HCT116 (cell line): ENCODE measurements at regions not wholly inside any gene's neighbourhood (a gene's known extent, or its start where the extent isn't known, plus 50 kb on each side); places are given as distances from the start of the nearest gene placed in this dataset.

Experiments used
- ATAC-seq: fragments of 200-7000 bp; cut with Tn5 transposase; 2 replicates; pipeline ENCODE4 v1.9.1; 2020; ENCODE audit warnings: mild to moderate bottlenecking, moderate library complexity
- BruUV-seq: library from RNA; stranded (reverse); fragments of 400-500 nt; replicated peaks from 2 replicates; lab custom pipeline; 2021; lab: Mats Ljungman, UMichigan
- CTCF ChIA-PET: fragments of 300-600 bp; sonication (Branson Sonifier 250); formaldehyde crosslinking; loops from one replicate; lab custom pipeline; 2021; ENCODE audit warnings: antibody characterized with exemption; lab: Charles Lee
- POLR2A ChIA-PET: fragments of 300-600, 350-600 bp; sonication (Branson Sonifier 250); formaldehyde crosslinking; loops from one replicate; lab custom pipeline; 2021; ENCODE audit warnings: antibody characterized with exemption; lab: Charles Lee
- RAD21 ChIA-PET, 2 experiments: fragments of 300-600 bp; sonication (Branson Sonifier 250); formaldehyde crosslinking; loops; one replicate each; lab custom pipeline; 2023; ENCODE audit warnings: low total read pairs in 2 of 2; ENCODE audit not compliant: uncharacterized antibody in 2 of 2, unreplicated experiment in 2 of 2, low non-redundant PET in 1 of 2; lab: Charles Lee
- DNase-seq: peaks from one replicate; pipeline ENCODE4 v3.0.0-alpha.2; 2010; ENCODE audit warnings: low read depth, low spot score
- H2AFZ ChIP-seq: fragments of 200-600 bp; shearing (Covaris generic), sonication (generic); 2 replicates; pipeline ENCODE4 v1.6.1; 2017; ENCODE audit warnings: low read depth, mixed run types, mixed read lengths, antibody characterized with exemption, low read length; ENCODE audit not compliant: poor library complexity, severe bottlenecking
- H3K27ac ChIP-seq: 2 replicates; pipeline ENCODE4 v1.5.1; 2012; ENCODE audit warnings: low read depth, low read length
- H3K27me3 ChIP-seq: fragments of 200-600 bp; sonication (generic); 2 replicates; pipeline ENCODE4 v1.6.1; 2016; ENCODE audit warnings: mixed run types, low read length, mixed read lengths; ENCODE audit not compliant: insufficient read depth
- H3K36me3 ChIP-seq, 2 experiments: fragments of 200-500 bp in 1 of 2; fragments of 200-600 bp in 1 of 2; sonication (Bioruptor generic) in 1 of 2; sonication (generic) in 1 of 2; 2 replicates each; pipeline versions ENCODE4 v1.5.1 to v1.6.1; 2014 to 2016; ENCODE audit warnings: low read length in 2 of 2, inconsistent platforms in 1 of 2, mixed read lengths in 1 of 2, mixed run types in 1 of 2; ENCODE audit not compliant: insufficient read depth in 2 of 2, control insufficient read depth in 1 of 2
- H3K4me1 ChIP-seq, 2 experiments: fragments of 200-600 bp in 1 of 2; sonication (generic) in 1 of 2; 2 replicates each; pipeline versions ENCODE4 v1.5.1 to v1.6.1; 2012 to 2017; ENCODE audit warnings: low read length in 2 of 2, inconsistent platforms in 1 of 2, mild to moderate bottlenecking in 1 of 2, mixed read lengths in 1 of 2, mixed run types in 1 of 2, moderate library complexity in 1 of 2; ENCODE audit not compliant: insufficient read depth in 2 of 2, control insufficient read depth in 1 of 2
- H3K4me2 ChIP-seq: fragments of 200-600 bp; sonication (generic); 2 replicates; pipeline ENCODE4 v1.6.1; 2017; ENCODE audit warnings: mixed run types, low read length, mixed read lengths
- H3K4me3 ChIP-seq, 2 experiments: fragments of 200-600 bp in 1 of 2; sonication (generic) in 1 of 2; replicated peaks in 1 of 2; 2 replicates each; pipeline ENCODE4 v1.5.1; 2011 to 2016; ENCODE audit warnings: low read length in 2 of 2, control low read depth in 1 of 2, low read depth in 1 of 2, mild to moderate bottlenecking in 1 of 2, mixed read lengths in 1 of 2, mixed run types in 1 of 2
- H3K79me2 ChIP-seq: fragments of 200-600 bp; sonication (generic); 2 replicates; pipeline ENCODE4 v1.6.1; 2017; ENCODE audit warnings: mild to moderate bottlenecking, mixed run types, low read length, moderate library complexity, mixed read lengths; ENCODE audit not compliant: insufficient read depth
- H3K9ac ChIP-seq: fragments of 200-600 bp; sonication (generic); 2 replicates; pipeline ENCODE4 v1.6.1; 2016; ENCODE audit warnings: low read length, mixed read lengths
- H3K9me2 ChIP-seq: fragments of 200-600 bp; sonication (generic), shearing (Covaris generic); 2 replicates; pipeline ENCODE4 v1.6.1; 2017; ENCODE audit warnings: mixed run types, mild to moderate bottlenecking, moderate library complexity; ENCODE audit not compliant: insufficient read depth
- H3K9me3 ChIP-seq, 2 experiments: fragments of 200-500 bp in 1 of 2; fragments of 200-600 bp in 1 of 2; sonication (Bioruptor generic) in 1 of 2; sonication (generic) in 1 of 2; 2 replicates each; pipeline ENCODE4 v1.6.1; 2014 to 2017; ENCODE audit warnings: low read length in 2 of 2, mixed read lengths in 2 of 2, inconsistent platforms in 1 of 2, low read depth in 1 of 2, mild to moderate bottlenecking in 1 of 2, mixed run types in 1 of 2, moderate library complexity in 1 of 2; ENCODE audit not compliant: control insufficient read depth in 1 of 2, insufficient read depth in 1 of 2
- H4K20me1 ChIP-seq: fragments of 200-600 bp; sonication (generic), shearing (Covaris generic); 2 replicates; pipeline ENCODE4 v1.6.1; 2017; ENCODE audit warnings: mixed run types, mild to moderate bottlenecking, moderate library complexity; ENCODE audit not compliant: insufficient read depth
- CBX3 ChIP-seq: IDR thresholded peaks from 2 replicates; pipeline ENCODE4 v1.6.1; 2012; ENCODE audit warnings: low read depth
- CEBPB ChIP-seq: IDR thresholded peaks from 2 replicates; pipeline ENCODE4 v1.6.1; 2012; ENCODE audit warnings: low read depth
- ELF1 ChIP-seq: IDR thresholded peaks from 2 replicates; pipeline ENCODE4 v1.6.1; 2012; ENCODE audit warnings: low read depth, borderline replicate concordance
- FOSL1 ChIP-seq: IDR thresholded peaks from 2 replicates; pipeline ENCODE4 v1.6.1; 2012; ENCODE audit warnings: low read depth
- POLR2A ChIP-seq: IDR thresholded peaks from 2 replicates; pipeline ENCODE4 v1.7.0; 2011; ENCODE audit warnings: borderline replicate concordance; ENCODE audit not compliant: insufficient read depth, insufficient read length; ENCODE audit errors: extremely low read depth
- RAD21 ChIP-seq: IDR thresholded peaks from 2 replicates; pipeline ENCODE4 v1.6.1; 2012; ENCODE audit warnings: low read depth, mild to moderate bottlenecking
- SIN3A ChIP-seq: IDR thresholded peaks from 2 replicates; pipeline ENCODE4 v1.6.1; 2012; ENCODE audit warnings: low read depth
- SP1 ChIP-seq: IDR thresholded peaks from 2 replicates; pipeline ENCODE4 v1.6.1; 2012; ENCODE audit warnings: low read depth
- SRF ChIP-seq: IDR thresholded peaks from 2 replicates; pipeline ENCODE4 v1.6.1; 2012; ENCODE audit warnings: low read depth
- TCF7L2 ChIP-seq: IDR thresholded peaks from 2 replicates; pipeline ENCODE4 v1.7.0; 2011; ENCODE audit warnings: borderline replicate concordance, inconsistent platforms; ENCODE audit not compliant: insufficient read depth, insufficient read length; ENCODE audit errors: extremely low read depth
- YY1 ChIP-seq: IDR thresholded peaks from 2 replicates; pipeline ENCODE4 v1.6.1; 2011; ENCODE audit warnings: low read length, low read depth, moderate library complexity, mild to moderate bottlenecking; ENCODE audit not compliant: insufficient replicate concordance; ENCODE audit errors: extremely low read depth
- ZFX ChIP-seq: fragments of 450-650 bp; IDR thresholded peaks from 2 replicates; pipeline ENCODE4 v1.6.1; 2017
- intact Hi-C: fragments of 100-400 bp; cut with micrococcal nuclease; formaldehyde crosslinking; loops from 2 replicates; pipeline ENCODE4 v1.10.0; 2022
- TF ChIP-seq, protein P1 (sequence below): IDR thresholded peaks from 2 replicates; pipeline ENCODE4 v1.6.1; 2012
- TF ChIP-seq, protein P2 (sequence below): IDR thresholded peaks from 2 replicates; pipeline ENCODE4 v1.6.1; 2012; ENCODE audit warnings: low read depth
- TF ChIP-seq, protein P3 (sequence below): IDR thresholded peaks from 2 replicates; pipeline ENCODE4 v1.6.1; 2011; ENCODE audit warnings: mild to moderate bottlenecking, low read length, moderate library complexity; ENCODE audit not compliant: insufficient replicate concordance; ENCODE audit errors: extremely low read depth
- TF ChIP-seq, protein P4 (sequence below): IDR thresholded peaks from 2 replicates; pipeline ENCODE4 v1.6.1; 2012

DNA sequence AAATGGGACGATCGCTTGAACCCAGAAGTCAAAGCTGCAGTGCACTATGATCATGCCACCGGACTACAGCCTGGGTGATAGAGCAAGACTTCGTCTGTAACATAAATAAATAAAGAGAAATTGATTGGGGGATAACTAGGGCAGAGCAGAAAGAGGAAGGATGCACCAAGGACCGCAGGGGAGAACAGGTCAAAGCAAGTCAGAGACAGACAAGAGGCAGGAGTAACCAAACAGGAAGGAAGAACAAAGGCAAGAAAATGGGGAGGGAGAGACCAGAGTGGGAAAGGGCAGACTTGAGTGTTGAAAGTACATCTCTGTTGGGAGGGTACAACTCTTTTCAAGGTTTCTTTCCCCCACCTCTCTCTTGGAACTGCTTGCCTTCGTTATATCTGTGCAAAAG, 50.8 kb upstream of the ELK3 start:
- no peak for DNase-seq
- Histone ChIP-seq H3K79me2 (no peaks in the 10 kb centered on the region), H3K9ac (no peak overlapping the region), H3K27me3 (no peaks in the 10 kb centered on the region), H2AFZ (no peak overlapping the region), H3K9me3 (no peaks in the 10 kb centered on the region), H3K36me3 (no peaks in the 10 kb centered on the region), H4K20me1 (no peaks in the 10 kb centered on the region), H3K9me2 (no peaks in the 10 kb centered on the region), H3K27ac (no peak overlapping the region), H3K4me3 (no peak overlapping the region), H3K4me1 (no peaks in the 10 kb centered on the region), H3K4me2 (no peak overlapping the region)
- RAD21 ChIA-PET: no interaction called here
- TF ChIP-seq ELF1 (no peak), SIN3A (no peak), ZFX (no peak), YY1 (no peak), TCF7L2 (no peak), CBX3 (no peak), RAD21 (no peak), CEBPB (no peak), FOSL1 (no peak), POLR2A (no peak), SRF (no peak), SP1 (no peak)
- TF ChIP-seq, protein P1, sequence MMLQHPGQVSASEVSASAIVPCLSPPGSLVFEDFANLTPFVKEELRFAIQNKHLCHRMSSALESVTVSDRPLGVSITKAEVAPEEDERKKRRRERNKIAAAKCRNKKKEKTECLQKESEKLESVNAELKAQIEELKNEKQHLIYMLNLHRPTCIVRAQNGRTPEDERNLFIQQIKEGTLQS: no peak
- TF ChIP-seq, protein P2, sequence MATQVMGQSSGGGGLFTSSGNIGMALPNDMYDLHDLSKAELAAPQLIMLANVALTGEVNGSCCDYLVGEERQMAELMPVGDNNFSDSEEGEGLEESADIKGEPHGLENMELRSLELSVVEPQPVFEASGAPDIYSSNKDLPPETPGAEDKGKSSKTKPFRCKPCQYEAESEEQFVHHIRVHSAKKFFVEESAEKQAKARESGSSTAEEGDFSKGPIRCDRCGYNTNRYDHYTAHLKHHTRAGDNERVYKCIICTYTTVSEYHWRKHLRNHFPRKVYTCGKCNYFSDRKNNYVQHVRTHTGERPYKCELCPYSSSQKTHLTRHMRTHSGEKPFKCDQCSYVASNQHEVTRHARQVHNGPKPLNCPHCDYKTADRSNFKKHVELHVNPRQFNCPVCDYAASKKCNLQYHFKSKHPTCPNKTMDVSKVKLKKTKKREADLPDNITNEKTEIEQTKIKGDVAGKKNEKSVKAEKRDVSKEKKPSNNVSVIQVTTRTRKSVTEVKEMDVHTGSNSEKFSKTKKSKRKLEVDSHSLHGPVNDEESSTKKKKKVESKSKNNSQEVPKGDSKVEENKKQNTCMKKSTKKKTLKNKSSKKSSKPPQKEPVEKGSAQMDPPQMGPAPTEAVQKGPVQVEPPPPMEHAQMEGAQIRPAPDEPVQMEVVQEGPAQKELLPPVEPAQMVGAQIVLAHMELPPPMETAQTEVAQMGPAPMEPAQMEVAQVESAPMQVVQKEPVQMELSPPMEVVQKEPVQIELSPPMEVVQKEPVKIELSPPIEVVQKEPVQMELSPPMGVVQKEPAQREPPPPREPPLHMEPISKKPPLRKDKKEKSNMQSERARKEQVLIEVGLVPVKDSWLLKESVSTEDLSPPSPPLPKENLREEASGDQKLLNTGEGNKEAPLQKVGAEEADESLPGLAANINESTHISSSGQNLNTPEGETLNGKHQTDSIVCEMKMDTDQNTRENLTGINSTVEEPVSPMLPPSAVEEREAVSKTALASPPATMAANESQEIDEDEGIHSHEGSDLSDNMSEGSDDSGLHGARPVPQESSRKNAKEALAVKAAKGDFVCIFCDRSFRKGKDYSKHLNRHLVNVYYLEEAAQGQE: no peak
- TF ChIP-seq, protein P3, sequence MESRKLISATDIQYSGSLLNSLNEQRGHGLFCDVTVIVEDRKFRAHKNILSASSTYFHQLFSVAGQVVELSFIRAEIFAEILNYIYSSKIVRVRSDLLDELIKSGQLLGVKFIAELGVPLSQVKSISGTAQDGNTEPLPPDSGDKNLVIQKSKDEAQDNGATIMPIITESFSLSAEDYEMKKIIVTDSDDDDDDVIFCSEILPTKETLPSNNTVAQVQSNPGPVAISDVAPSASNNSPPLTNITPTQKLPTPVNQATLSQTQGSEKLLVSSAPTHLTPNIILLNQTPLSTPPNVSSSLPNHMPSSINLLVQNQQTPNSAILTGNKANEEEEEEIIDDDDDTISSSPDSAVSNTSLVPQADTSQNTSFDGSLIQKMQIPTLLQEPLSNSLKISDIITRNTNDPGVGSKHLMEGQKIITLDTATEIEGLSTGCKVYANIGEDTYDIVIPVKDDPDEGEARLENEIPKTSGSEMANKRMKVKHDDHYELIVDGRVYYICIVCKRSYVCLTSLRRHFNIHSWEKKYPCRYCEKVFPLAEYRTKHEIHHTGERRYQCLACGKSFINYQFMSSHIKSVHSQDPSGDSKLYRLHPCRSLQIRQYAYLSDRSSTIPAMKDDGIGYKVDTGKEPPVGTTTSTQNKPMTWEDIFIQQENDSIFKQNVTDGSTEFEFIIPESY: no peak
- TF ChIP-seq, protein P4, sequence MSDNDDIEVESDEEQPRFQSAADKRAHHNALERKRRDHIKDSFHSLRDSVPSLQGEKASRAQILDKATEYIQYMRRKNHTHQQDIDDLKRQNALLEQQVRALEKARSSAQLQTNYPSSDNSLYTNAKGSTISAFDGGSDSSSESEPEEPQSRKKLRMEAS: no peak
- no peak for ATAC-seq
- CTCF ChIA-PET: no interaction called here
- POLR2A ChIA-PET: no interaction called here
- intact Hi-C loops: no loop called here
- no TSS peak for BruUV-seq
